ENCODE measurements at regions not wholly inside any gene's neighbourhood (a gene's known extent, or its start where the extent isn't known, plus 50 kb on each side); places are given as distances from the start of the nearest gene placed in this dataset.

GRCh38 chr7:110521357-110521911 is 569.5 kb upstream of the LRRN3 start:
- peaks cover 4% of the 10 kb centered on the region; the same call in 1 of the 2 replicates for H3K9me3 ChIP-seq (ENCODE audit: control insufficient read depth, insufficient read depth, low read length)
- H3K4me3 ChIP-seq (ENCODE audit: low read length) = no peak overlapping the region
- H3K4me2 ChIP-seq (ENCODE audit: low read length) = no peak overlapping the region
- no peak overlapping the region for H3K27ac ChIP-seq (ENCODE audit: low read depth, low read length)
- H3K9me2 ChIP-seq (replicated peaks; ENCODE audit: control insufficient read depth, low read length) = no peaks in the 10 kb centered on the region
- H3K4me1 ChIP-seq (ENCODE audit: control insufficient read depth, low read length) = no peaks in the 10 kb centered on the region
- H4K20me1 ChIP-seq (ENCODE audit: control insufficient read depth, insufficient read depth, low read depth, low read length) = no peaks in the 10 kb centered on the region
- H3K27me3 ChIP-seq (ENCODE audit: control insufficient read depth, low read length) = no peaks in the 10 kb centered on the region
- no peaks in the 10 kb centered on the region for H3F3A ChIP-seq (ENCODE audit: control insufficient read depth, insufficient read depth)
- TF ChIP-seq, protein P1, sequence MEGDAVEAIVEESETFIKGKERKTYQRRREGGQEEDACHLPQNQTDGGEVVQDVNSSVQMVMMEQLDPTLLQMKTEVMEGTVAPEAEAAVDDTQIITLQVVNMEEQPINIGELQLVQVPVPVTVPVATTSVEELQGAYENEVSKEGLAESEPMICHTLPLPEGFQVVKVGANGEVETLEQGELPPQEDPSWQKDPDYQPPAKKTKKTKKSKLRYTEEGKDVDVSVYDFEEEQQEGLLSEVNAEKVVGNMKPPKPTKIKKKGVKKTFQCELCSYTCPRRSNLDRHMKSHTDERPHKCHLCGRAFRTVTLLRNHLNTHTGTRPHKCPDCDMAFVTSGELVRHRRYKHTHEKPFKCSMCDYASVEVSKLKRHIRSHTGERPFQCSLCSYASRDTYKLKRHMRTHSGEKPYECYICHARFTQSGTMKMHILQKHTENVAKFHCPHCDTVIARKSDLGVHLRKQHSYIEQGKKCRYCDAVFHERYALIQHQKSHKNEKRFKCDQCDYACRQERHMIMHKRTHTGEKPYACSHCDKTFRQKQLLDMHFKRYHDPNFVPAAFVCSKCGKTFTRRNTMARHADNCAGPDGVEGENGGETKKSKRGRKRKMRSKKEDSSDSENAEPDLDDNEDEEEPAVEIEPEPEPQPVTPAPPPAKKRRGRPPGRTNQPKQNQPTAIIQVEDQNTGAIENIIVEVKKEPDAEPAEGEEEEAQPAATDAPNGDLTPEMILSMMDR (IDR thresholded peaks at IDR 0.05; ENCODE audit: low read depth, low read length, poor library complexity, severe bottlenecking) = no peak
- TF ChIP-seq EZH2phosphoT487 (IDR thresholded peaks at IDR 0.05; ENCODE audit: borderline replicate concordance, low read length) = no peak
- no peaks in the 10 kb centered on the region for H3K79me2 ChIP-seq (ENCODE audit: control insufficient read depth, low read length)
- H3K36me3 ChIP-seq (ENCODE audit: control insufficient read depth, low read length) = no peaks in the 10 kb centered on the region

DNA sequence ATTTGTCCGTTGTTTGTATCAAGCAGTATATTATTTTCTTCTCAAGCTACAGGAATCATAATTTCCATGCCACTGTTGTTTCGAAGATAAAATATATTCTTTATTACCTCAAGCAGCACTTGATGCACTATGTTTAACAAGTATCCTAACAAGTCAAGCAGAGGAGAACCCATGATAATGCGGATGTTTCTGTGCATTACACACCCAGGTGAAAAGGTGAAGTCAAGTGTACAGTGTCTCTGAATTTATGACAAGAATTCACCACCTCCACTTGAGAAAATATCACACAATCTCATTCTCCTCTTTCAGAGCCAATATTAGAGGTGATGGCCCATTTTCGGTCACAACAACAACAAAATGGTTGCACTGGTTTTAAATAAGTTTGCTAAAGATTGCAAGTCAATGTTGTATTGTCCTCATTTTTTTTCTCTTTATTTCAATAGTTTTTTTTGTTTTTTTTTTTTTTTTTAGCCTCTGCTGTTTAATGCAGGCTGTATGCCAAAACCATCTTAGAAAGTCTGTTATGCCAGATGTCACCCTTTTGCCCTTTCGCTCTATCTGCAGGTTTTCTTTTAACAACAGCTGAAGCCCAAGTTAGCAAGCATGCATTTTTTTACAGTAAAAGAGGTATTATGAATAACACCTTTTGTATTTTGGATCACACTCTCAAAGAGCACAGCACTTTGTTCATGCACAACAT is 568.7 kb upstream of the LRRN3 start:
- Histone ChIP-seq H3K9me2 (replicated peaks; ENCODE audit: control insufficient read depth, low read length) (no peaks in the 10 kb centered on the region), H3K4me3 (ENCODE audit: low read length) (no peak overlapping the region), H4K20me1 (ENCODE audit: control insufficient read depth, insufficient read depth, low read depth, low read length) (no peaks in the 10 kb centered on the region), H3K9me3 (ENCODE audit: control insufficient read depth, insufficient read depth, low read length) (peaks cover 4% of the 10 kb centered on the region; the same call in 1 of the 2 replicates), H3F3A (ENCODE audit: control insufficient read depth, insufficient read depth) (no peaks in the 10 kb centered on the region), H3K79me2 (ENCODE audit: control insufficient read depth, low read length) (no peaks in the 10 kb centered on the region), H3K27me3 (ENCODE audit: control insufficient read depth, low read length) (no peaks in the 10 kb centered on the region), H3K4me1 (ENCODE audit: control insufficient read depth, low read length) (no peaks in the 10 kb centered on the region), H3K4me2 (ENCODE audit: low read length) (no peak overlapping the region), H3K36me3 (ENCODE audit: control insufficient read depth, low read length) (no peaks in the 10 kb centered on the region), H3K27ac (ENCODE audit: low read depth, low read length) (no peak overlapping the region)
- TF ChIP-seq, protein P1 (IDR thresholded peaks at IDR 0.05; ENCODE audit: low read depth, low read length, poor library complexity, severe bottlenecking) = no peak
- TF ChIP-seq EZH2phosphoT487 (IDR thresholded peaks at IDR 0.05; ENCODE audit: borderline replicate concordance, low read length) = no peak

- no peak for TF ChIP-seq EZH2phosphoT487 (IDR thresholded peaks at IDR 0.05; ENCODE audit: borderline replicate concordance, low read length)
- TF ChIP-seq, protein P1 (IDR thresholded peaks at IDR 0.05; ENCODE audit: low read depth, low read length, poor library complexity, severe bottlenecking) = no peak
- Histone ChIP-seq H3K27ac (ENCODE audit: low read depth, low read length) (no peak overlapping the region), H3K4me1 (ENCODE audit: control insufficient read depth, low read length) (no peaks in the 10 kb centered on the region), H3F3A (ENCODE audit: control insufficient read depth, insufficient read depth) (no peaks in the 10 kb centered on the region), H3K9me2 (replicated peaks; ENCODE audit: control insufficient read depth, low read length) (no peaks in the 10 kb centered on the region), H3K4me2 (ENCODE audit: low read length) (no peak overlapping the region), H3K9me3 (ENCODE audit: control insufficient read depth, insufficient read depth, low read length) (peaks cover 4% of the 10 kb centered on the region; the same call in 1 of the 2 replicates), H4K20me1 (ENCODE audit: control insufficient read depth, insufficient read depth, low read depth, low read length) (no peaks in the 10 kb centered on the region), H3K27me3 (ENCODE audit: control insufficient read depth, low read length) (no peaks in the 10 kb centered on the region), H3K4me3 (ENCODE audit: low read length) (no peak overlapping the region), H3K79me2 (ENCODE audit: control insufficient read depth, low read length) (no peaks in the 10 kb centered on the region), H3K36me3 (ENCODE audit: control insufficient read depth, low read length) (no peaks in the 10 kb centered on the region)
Measured at GRCh38 chr7:110522761-110523200, 568.1 kb upstream of the LRRN3 start.
